Hepatocyte (in vitro differentiated cells): ENCODE measurements at regions not wholly inside any gene's neighbourhood (a gene's known extent, or its start where the extent isn't known, plus 50 kb on each side); places are given as distances from the start of the nearest gene placed in this dataset.

Experiments used
- EZH2 ChIP-seq: fragments of 200-600 bp; sonication (generic); IDR thresholded peaks from 2 replicates; pipeline ENCODE4 v1.6.1; 2016; ENCODE audit warnings: antibody characterized with exemption, mild to moderate bottlenecking, borderline replicate concordance
- TF ChIP-seq, protein P1 (sequence below): fragments of 200-600 bp; sonication (generic); IDR thresholded peaks from 2 replicates; pipeline ENCODE4 v1.5.1; 2016; ENCODE audit warnings: antibody characterized with exemption, mild to moderate bottlenecking; ENCODE audit not compliant: poor library complexity

DNA sequence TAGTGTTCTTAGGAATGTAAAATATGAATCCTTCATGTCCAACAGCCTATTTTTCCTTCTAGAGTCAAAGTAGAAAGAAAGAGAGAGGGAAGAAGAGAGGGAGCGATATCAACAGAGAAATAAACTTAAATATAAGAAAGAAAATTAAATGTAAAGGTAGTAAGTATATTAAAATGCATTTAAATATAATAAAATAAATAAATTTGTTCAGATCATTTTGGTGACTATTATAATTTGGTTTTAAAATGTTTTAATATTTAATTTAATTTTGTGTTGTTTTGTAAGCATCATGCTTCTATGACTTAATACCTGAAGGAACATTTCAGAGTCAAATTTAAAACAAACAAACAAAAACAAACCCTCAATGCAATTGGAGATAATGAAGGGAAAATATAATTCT lies 405.2 kb upstream of the IRX1 start:
- TF ChIP-seq, protein P1, sequence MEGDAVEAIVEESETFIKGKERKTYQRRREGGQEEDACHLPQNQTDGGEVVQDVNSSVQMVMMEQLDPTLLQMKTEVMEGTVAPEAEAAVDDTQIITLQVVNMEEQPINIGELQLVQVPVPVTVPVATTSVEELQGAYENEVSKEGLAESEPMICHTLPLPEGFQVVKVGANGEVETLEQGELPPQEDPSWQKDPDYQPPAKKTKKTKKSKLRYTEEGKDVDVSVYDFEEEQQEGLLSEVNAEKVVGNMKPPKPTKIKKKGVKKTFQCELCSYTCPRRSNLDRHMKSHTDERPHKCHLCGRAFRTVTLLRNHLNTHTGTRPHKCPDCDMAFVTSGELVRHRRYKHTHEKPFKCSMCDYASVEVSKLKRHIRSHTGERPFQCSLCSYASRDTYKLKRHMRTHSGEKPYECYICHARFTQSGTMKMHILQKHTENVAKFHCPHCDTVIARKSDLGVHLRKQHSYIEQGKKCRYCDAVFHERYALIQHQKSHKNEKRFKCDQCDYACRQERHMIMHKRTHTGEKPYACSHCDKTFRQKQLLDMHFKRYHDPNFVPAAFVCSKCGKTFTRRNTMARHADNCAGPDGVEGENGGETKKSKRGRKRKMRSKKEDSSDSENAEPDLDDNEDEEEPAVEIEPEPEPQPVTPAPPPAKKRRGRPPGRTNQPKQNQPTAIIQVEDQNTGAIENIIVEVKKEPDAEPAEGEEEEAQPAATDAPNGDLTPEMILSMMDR = no peak
- TF ChIP-seq EZH2 = no peak
